Endothelial cell of umbilical vein (primary cell): ENCODE measurements at regions not wholly inside any gene's neighbourhood (a gene's known extent, or its start where the extent isn't known, plus 50 kb on each side); places are given as distances from the start of the nearest gene placed in this dataset.

ENCODE experiments used
- BruUV-seq: library from RNA; stranded (reverse); fragments of 400-500 nt; replicated peaks from 2 replicates; lab custom pipeline; 2021; lab: Mats Ljungman, UMichigan
- CTCF ChIA-PET: fragments of 300-600, 350-600 bp; sonication (Branson Sonifier 250); formaldehyde crosslinking; loops from one replicate; lab custom pipeline; 2021; ENCODE audit warnings: antibody characterized with exemption, inconsistent platforms; lab: Charles Lee
- POLR2A ChIA-PET: fragments of 300-600, 350-600 bp; sonication (Branson Sonifier 250); formaldehyde crosslinking; loops from one replicate; lab custom pipeline; 2021; ENCODE audit warnings: antibody characterized with exemption, inconsistent platforms; lab: Charles Lee
- DNase-seq: peaks from one replicate; pipeline ENCODE4 v3.0.0-alpha.2; 2011; ENCODE audit warnings: low read depth, low spot score
- FAIRE-seq: peaks from 2 replicates; lab custom pipeline; 2011; peaks lifted over from hg19 to GRCh38; lab: Jason Lieb, UNC
- H2AFZ ChIP-seq: 2 replicates; pipeline ENCODE4 v1.6.0; 2012; ENCODE audit warnings: low read depth, low read length, control low read depth, inconsistent platforms
- H3K27ac ChIP-seq: 2 replicates; pipeline ENCODE4 v1.5.1; 2011; ENCODE audit warnings: low read depth, mild to moderate bottlenecking, control low read depth, low read length, moderate library complexity; ENCODE audit not compliant: insufficient read depth
- H3K27me3 ChIP-seq, 2 experiments: 2 replicates each; pipeline versions ENCODE4 v1.6.0 to v1.6.1; 2011; ENCODE audit warnings: low read length in 2 of 2, mixed read lengths in 1 of 2; ENCODE audit not compliant: control insufficient read depth in 2 of 2, insufficient read depth in 2 of 2
- H3K36me3 ChIP-seq, 2 experiments: 2 replicates in 1 of 2; 3 replicates in 1 of 2; pipeline ENCODE4 v1.5.1; 2011; ENCODE audit warnings: low read length in 2 of 2, mild to moderate bottlenecking in 1 of 2, moderate library complexity in 1 of 2; ENCODE audit not compliant: control insufficient read depth in 2 of 2, insufficient read depth in 2 of 2; ENCODE audit errors: extremely low read depth in 1 of 2
- H3K4me1 ChIP-seq: 3 replicates; pipeline ENCODE4 v1.5.1; 2011; ENCODE audit warnings: mild to moderate bottlenecking, low read length; ENCODE audit not compliant: control insufficient read depth, insufficient read depth; ENCODE audit errors: extremely low read depth
- H3K4me2 ChIP-seq: 2 replicates; pipeline ENCODE4 v1.6.1; 2011; ENCODE audit warnings: low read length, control low read depth, mixed read lengths; ENCODE audit not compliant: insufficient read depth
- H3K4me3 ChIP-seq, 3 experiments: fragments of 200-600 bp in 1 of 3; sonication (generic), shearing (Covaris generic) in 1 of 3; replicated peaks in 1 of 3; 2 replicates each; pipeline ENCODE4 v1.5.1; 2011 to 2016; ENCODE audit warnings: control low read depth in 3 of 3, low read length in 3 of 3, mild to moderate bottlenecking in 2 of 3, inconsistent platforms in 1 of 3, low read depth in 1 of 3, moderate library complexity in 1 of 3; ENCODE audit not compliant: insufficient read depth in 1 of 3
- H3K79me2 ChIP-seq: 2 replicates; pipeline ENCODE4 v1.6.0; 2012; ENCODE audit warnings: low read length, inconsistent platforms; ENCODE audit not compliant: control insufficient read depth, insufficient read depth
- H3K9ac ChIP-seq: replicated peaks from 2 replicates; pipeline ENCODE3; 2011; ENCODE audit warnings: low read length, control low read depth; ENCODE audit not compliant: insufficient read depth; ENCODE audit errors: extremely low read depth
- H3K9me1 ChIP-seq: replicated peaks from 3 replicates; pipeline ENCODE4 v1.6.0; 2011; ENCODE audit warnings: mild to moderate bottlenecking, low read length; ENCODE audit not compliant: control insufficient read depth, insufficient read depth; ENCODE audit errors: extremely low read depth
- H3K9me3 ChIP-seq: replicated peaks from 2 replicates; pipeline ENCODE4 v1.5.1; 2012; ENCODE audit warnings: low read length, inconsistent platforms; ENCODE audit not compliant: control insufficient read depth, insufficient read depth
- H4K20me1 ChIP-seq: replicated peaks from 2 replicates; pipeline ENCODE3; 2011; ENCODE audit warnings: mild to moderate bottlenecking, low read length; ENCODE audit not compliant: control insufficient read depth, insufficient read depth; ENCODE audit errors: extremely low read depth
- CTCF ChIP-seq, 2 donors: IDR thresholded peaks; 1 replicate in 1 of 2; 2 replicates in 1 of 2; pipeline ENCODE4 v1.5.1; 2011; ENCODE audit warnings: low read length in 2 of 2, mild to moderate bottlenecking in 2 of 2, moderate library complexity in 2 of 2, control low read depth in 1 of 2, inconsistent platforms in 1 of 2, low read depth in 1 of 2; ENCODE audit not compliant: insufficient read depth in 1 of 2; ENCODE audit errors: extremely low read depth in 1 of 2
- EZH2 ChIP-seq: IDR thresholded peaks from 2 replicates; pipeline ENCODE4 v1.6.1; 2012; ENCODE audit warnings: borderline replicate concordance, low read depth, mild to moderate bottlenecking, moderate library complexity, low read length, inconsistent platforms; ENCODE audit not compliant: severe bottlenecking
- FOS ChIP-seq: IDR thresholded peaks from 2 replicates; pipeline ENCODE4 v1.6.1; 2011; ENCODE audit warnings: mild to moderate bottlenecking, low read length, moderate library complexity, borderline replicate concordance; ENCODE audit not compliant: insufficient read depth
- GATA2 ChIP-seq: IDR thresholded peaks from 2 replicates; pipeline ENCODE4 v1.7.0; 2011; ENCODE audit warnings: low read depth, mild to moderate bottlenecking, moderate library complexity, mixed read lengths, low read length; ENCODE audit not compliant: insufficient read length, insufficient read depth
- MAX ChIP-seq: IDR thresholded peaks from 2 replicates; pipeline ENCODE4 v1.6.1; 2011; ENCODE audit not compliant: insufficient read depth, insufficient read length
- POLR2A ChIP-seq: IDR thresholded peaks from 2 replicates; pipeline ENCODE4 v1.6.1; 2012; ENCODE audit warnings: low read depth, mild to moderate bottlenecking, control low read depth, low read length
- POLR2AphosphoS5 ChIP-seq: IDR thresholded peaks from 2 replicates; pipeline ENCODE4 v1.6.1; 2012; ENCODE audit warnings: low read depth, mild to moderate bottlenecking, control low read depth, low read length, moderate library complexity; ENCODE audit not compliant: insufficient read depth
- dilution Hi-C: fragments of 300-500 bp; cut with MboI; formaldehyde crosslinking; loops from one replicate; pipeline ENCODE4 v1.15.0; 2019; ENCODE audit warnings: low sequenced_read_pairs; ENCODE audit not compliant: extremely low pct_ligation_motif_present
- intact Hi-C: fragments of 100-400 bp; cut with micrococcal nuclease; formaldehyde crosslinking; loops from one replicate; pipeline ENCODE4 v1.10.0; 2022

- ChIA-PET POLR2A (no interaction called here), CTCF (no interaction called here)
- H3K4me1 ChIP-seq, result no peaks in the 10 kb centered on the region
- H3K27ac ChIP-seq, result no peak overlapping the region
- TF ChIP-seq FOS (no peak), GATA2 (no peak)
- FAIRE-seq, result no peak
- no peak overlapping the region for H3K9ac ChIP-seq
- H3K4me3 ChIP-seq, result no peak overlapping the region
- H3K36me3 ChIP-seq, result no peaks in the 10 kb centered on the region
- no peak for DNase-seq
- H3K9me3 ChIP-seq, result no peaks in the 10 kb centered on the region
- H3K27me3 ChIP-seq, result no peaks in the 10 kb centered on the region
- H3K79me2 ChIP-seq, result no peaks in the 10 kb centered on the region
- intact Hi-C loops (no loop called here), dilution Hi-C loops (no loop called here)
- no peak overlapping the region for H2AFZ ChIP-seq
- no peaks in the 10 kb centered on the region for H3K9me1 ChIP-seq
- H4K20me1 ChIP-seq, result no peaks in the 10 kb centered on the region
- H3K4me2 ChIP-seq, result no peak overlapping the region
- BruUV-seq, result no TSS peak
Observed at GRCh38 chr9:22645893-22646292, 199.3 kb downstream of the DMRTA1 start.

GRCh38 chr9:22649384-22649783 is 202.8 kb downstream of the DMRTA1 start:
- H4K20me1 ChIP-seq, result no peaks in the 10 kb centered on the region
- POLR2A ChIA-PET, result no interaction called here
- H3K9me1 ChIP-seq, result no peaks in the 10 kb centered on the region
- TF ChIP-seq FOS, result no peak
- TF ChIP-seq GATA2, result no peak
- no peak for TF ChIP-seq MAX
- no peak for TF ChIP-seq CTCF (IDR thresholded peaks at IDR 0.05; ENCODE audit: extremely low read depth in 1 of 2, insufficient read depth in 1 of 2, low read depth in 1 of 2, low read length in 2 of 2)
- TF ChIP-seq POLR2A, result no peak
- no peak for TF ChIP-seq EZH2
- TF ChIP-seq POLR2AphosphoS5, result no peak
- H3K9ac ChIP-seq, result no peak overlapping the region
- H3K36me3 ChIP-seq, result no peaks in the 10 kb centered on the region
- BruUV-seq, result no TSS peak
- no peak overlapping the region for H3K27ac ChIP-seq
- H3K4me2 ChIP-seq, result no peak overlapping the region
- intact Hi-C loops (no loop called here), dilution Hi-C loops (no loop called here)
- H3K79me2 ChIP-seq, result no peaks in the 10 kb centered on the region
- no peaks in the 10 kb centered on the region for H3K4me1 ChIP-seq
- no peak overlapping the region for H3K4me3 ChIP-seq
- H3K9me3 ChIP-seq, result no peaks in the 10 kb centered on the region
- FAIRE-seq (no peak), DNase-seq (no peak)
- H3K27me3 ChIP-seq, result no peaks in the 10 kb centered on the region
- CTCF ChIA-PET, result no interaction called here
- no peak overlapping the region for H2AFZ ChIP-seq
